ENCODE measurements at regions not wholly inside any gene's neighbourhood (a gene's known extent, or its start where the extent isn't known, plus 50 kb on each side); places are given as distances from the start of the nearest gene placed in this dataset.

DNA sequence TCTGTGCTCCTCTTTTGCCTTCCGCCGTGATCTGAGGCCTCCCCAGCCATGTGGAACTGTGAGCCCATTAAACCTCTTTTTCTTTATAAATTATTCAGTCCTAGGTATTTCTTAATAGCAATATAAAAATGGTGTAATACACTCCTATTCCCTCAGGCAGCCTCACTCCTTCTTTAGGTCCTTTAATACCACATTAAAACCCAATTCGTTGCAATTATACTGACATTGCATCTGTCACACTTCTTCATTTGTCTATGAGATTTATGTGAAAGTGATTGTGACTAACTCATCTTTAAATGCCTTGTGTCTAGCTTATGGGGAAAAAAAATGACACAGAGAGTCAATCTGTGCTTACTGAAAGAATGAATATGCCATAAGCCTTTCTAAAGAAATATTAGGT lies 1035.2 kb upstream of the SLIT2 start:
- TF ChIP-seq, protein P1, sequence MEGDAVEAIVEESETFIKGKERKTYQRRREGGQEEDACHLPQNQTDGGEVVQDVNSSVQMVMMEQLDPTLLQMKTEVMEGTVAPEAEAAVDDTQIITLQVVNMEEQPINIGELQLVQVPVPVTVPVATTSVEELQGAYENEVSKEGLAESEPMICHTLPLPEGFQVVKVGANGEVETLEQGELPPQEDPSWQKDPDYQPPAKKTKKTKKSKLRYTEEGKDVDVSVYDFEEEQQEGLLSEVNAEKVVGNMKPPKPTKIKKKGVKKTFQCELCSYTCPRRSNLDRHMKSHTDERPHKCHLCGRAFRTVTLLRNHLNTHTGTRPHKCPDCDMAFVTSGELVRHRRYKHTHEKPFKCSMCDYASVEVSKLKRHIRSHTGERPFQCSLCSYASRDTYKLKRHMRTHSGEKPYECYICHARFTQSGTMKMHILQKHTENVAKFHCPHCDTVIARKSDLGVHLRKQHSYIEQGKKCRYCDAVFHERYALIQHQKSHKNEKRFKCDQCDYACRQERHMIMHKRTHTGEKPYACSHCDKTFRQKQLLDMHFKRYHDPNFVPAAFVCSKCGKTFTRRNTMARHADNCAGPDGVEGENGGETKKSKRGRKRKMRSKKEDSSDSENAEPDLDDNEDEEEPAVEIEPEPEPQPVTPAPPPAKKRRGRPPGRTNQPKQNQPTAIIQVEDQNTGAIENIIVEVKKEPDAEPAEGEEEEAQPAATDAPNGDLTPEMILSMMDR (IDR thresholded peaks at IDR 0.05): no peak
- TF ChIP-seq POLR2A (IDR thresholded peaks at IDR 0.05): no peak

All from transverse colon (tissue), 3 donors.